PC-3 (cell line): ENCODE measurements at regions not wholly inside any gene's neighbourhood (a gene's known extent, or its start where the extent isn't known, plus 50 kb on each side); places are given as distances from the start of the nearest gene placed in this dataset.

Experiments used
- ATAC-seq: fragments of 200-7000 bp; cut with Tn5 transposase; 2 replicates; pipeline ENCODE4 v1.9.1; 2020; ENCODE audit warnings: mild to moderate bottlenecking, moderate library complexity
- BruUV-seq: library from RNA; stranded (reverse); fragments of 400-500 nt; replicated peaks from 2 replicates; lab custom pipeline; 2021; lab: Mats Ljungman, UMichigan
- CTCF ChIA-PET: fragments of 300-600 bp; sonication (Branson Sonifier 250); formaldehyde crosslinking; loops from one replicate; lab custom pipeline; 2022; ENCODE audit warnings: antibody characterized with exemption; lab: Charles Lee
- POLR2A ChIA-PET: fragments of 300-600 bp; sonication (Branson Sonifier 250); formaldehyde crosslinking; loops from one replicate; lab custom pipeline; 2022; ENCODE audit warnings: antibody characterized with exemption; ENCODE audit not compliant: unreplicated experiment; lab: Charles Lee
- DNase-seq: peaks from one replicate; pipeline ENCODE4 v3.0.0-alpha.2; 2015
- H2AFZ ChIP-seq: fragments of 300-600 bp; sonication (generic); 2 replicates; pipeline ENCODE4 v1.6.0; 2016; ENCODE audit warnings: antibody characterized with exemption, low read length
- H3F3A ChIP-seq: fragments of 300-600 bp; sonication (generic); one replicate; pipeline ENCODE4 v1.6.0; 2017; ENCODE audit warnings: antibody characterized with exemption, low read length, control low read depth, mild to moderate bottlenecking; ENCODE audit not compliant: unreplicated experiment
- H3K27ac ChIP-seq: fragments of 300-600 bp; sonication (generic); 2 replicates; pipeline ENCODE4 v1.5.1; 2016; ENCODE audit warnings: mild to moderate bottlenecking, low read length
- H3K27me3 ChIP-seq: fragments of 300-600 bp; sonication (generic); 2 replicates; pipeline ENCODE4 v1.6.1; 2016; ENCODE audit warnings: low read length, mixed read lengths
- H3K36me3 ChIP-seq: fragments of 300-600 bp; sonication (generic); 2 replicates; pipeline ENCODE4 v1.6.1; 2016; ENCODE audit warnings: low read depth, mixed run types, low read length, mixed read lengths
- H3K4me1 ChIP-seq: fragments of 300-600 bp; sonication (generic); 2 replicates; pipeline ENCODE4 v1.5.1; 2016; ENCODE audit warnings: low read length; ENCODE audit not compliant: insufficient read depth
- H3K4me2 ChIP-seq: fragments of 300-600 bp; sonication (generic); 2 replicates; pipeline ENCODE4 v1.6.0; 2016; ENCODE audit warnings: low read length
- H3K4me3 ChIP-seq: fragments of 300-600 bp; sonication (generic); 2 replicates; pipeline ENCODE4 v1.5.1; 2016; ENCODE audit warnings: mild to moderate bottlenecking, low read length, mixed read lengths
- H3K79me2 ChIP-seq: fragments of 300-600 bp; sonication (generic); 2 replicates; pipeline ENCODE4 v1.6.1; 2017; ENCODE audit warnings: low read length, mixed read lengths
- H3K9ac ChIP-seq: fragments of 300-600 bp; sonication (generic); 2 replicates; pipeline ENCODE4 v1.6.0; 2016; ENCODE audit warnings: mild to moderate bottlenecking, low read length
- H3K9me2 ChIP-seq: fragments of 300-600 bp; sonication (generic); replicated peaks from 2 replicates; pipeline ENCODE4 v1.6.1; 2016; ENCODE audit warnings: mixed run types, low read length, mixed read lengths
- H3K9me3 ChIP-seq: fragments of 300-600 bp; sonication (generic); 2 replicates; pipeline ENCODE4 v1.6.1; 2016; ENCODE audit warnings: low read length, mixed read lengths
- H4K20me1 ChIP-seq: fragments of 300-600 bp; sonication (generic); 2 replicates; pipeline ENCODE4 v1.6.1; 2016; ENCODE audit warnings: low read length, mixed read lengths
- EZH2 ChIP-seq: fragments of 300-600 bp; sonication (generic); IDR thresholded peaks from one replicate; pipeline ENCODE4 v1.6.1; 2017; ENCODE audit warnings: antibody characterized with exemption, mild to moderate bottlenecking, low read length; ENCODE audit not compliant: unreplicated experiment
- EZH2phosphoT487 ChIP-seq: fragments of 300-600 bp; sonication (generic); IDR thresholded peaks from 2 replicates; pipeline ENCODE4 v1.6.1; 2018; ENCODE audit warnings: mild to moderate bottlenecking, antibody characterized with exemption, low read length, borderline replicate concordance
- intact Hi-C: fragments of 100-400 bp; cut with micrococcal nuclease; formaldehyde crosslinking; loops from 2 replicates; pipeline ENCODE4 v1.9.0; 2023
- TF ChIP-seq, protein P1 (sequence below): fragments of 300-600 bp; sonication (generic); conservative IDR thresholded peaks from 2 replicates; pipeline ENCODE4 v1.5.1; 2017; ENCODE audit warnings: antibody characterized with exemption, low read depth, mild to moderate bottlenecking, low read length

DNA sequence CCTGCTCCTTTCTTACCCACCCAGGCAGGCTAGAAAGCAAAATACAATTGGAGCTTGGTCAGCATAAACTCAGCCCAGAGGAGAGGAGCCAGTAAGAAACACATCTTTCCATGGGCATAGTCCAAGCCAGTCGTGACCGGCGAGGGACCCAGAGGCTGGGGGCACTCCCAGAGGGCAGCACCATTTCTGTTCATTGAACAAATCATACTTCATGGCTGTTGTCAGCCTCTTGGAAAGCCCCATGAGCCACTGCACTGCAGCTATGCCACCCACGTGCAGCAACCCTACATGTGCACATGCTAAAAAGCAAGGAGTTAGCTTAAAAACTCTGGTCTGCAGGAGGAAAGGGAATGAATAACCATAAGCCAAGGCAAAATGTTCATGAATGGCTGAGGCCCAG lies 90.0 kb upstream of the CDKN3 start:
- Histone ChIP-seq H3K9me3 (no peaks in the 10 kb centered on the region), H3K27me3 (no peaks in the 10 kb centered on the region), H3F3A (no peaks in the 10 kb centered on the region), H3K79me2 (no peaks in the 10 kb centered on the region), H3K9ac (no peak overlapping the region), H3K4me1 (peaks cover 34% of the 10 kb centered on the region), H3K36me3 (no peaks in the 10 kb centered on the region), H3K4me2 (no peak overlapping the region), H2AFZ (no peak overlapping the region), H3K9me2 (0 out of 2 replicates have a peak, but pooled peaks cover 6% of the 10 kb centered on the region), H3K4me3 (no peak overlapping the region), H3K27ac (no peak overlapping the region), H4K20me1 (no peaks in the 10 kb centered on the region)
- no peak for TF ChIP-seq EZH2phosphoT487
- TF ChIP-seq, protein P1, sequence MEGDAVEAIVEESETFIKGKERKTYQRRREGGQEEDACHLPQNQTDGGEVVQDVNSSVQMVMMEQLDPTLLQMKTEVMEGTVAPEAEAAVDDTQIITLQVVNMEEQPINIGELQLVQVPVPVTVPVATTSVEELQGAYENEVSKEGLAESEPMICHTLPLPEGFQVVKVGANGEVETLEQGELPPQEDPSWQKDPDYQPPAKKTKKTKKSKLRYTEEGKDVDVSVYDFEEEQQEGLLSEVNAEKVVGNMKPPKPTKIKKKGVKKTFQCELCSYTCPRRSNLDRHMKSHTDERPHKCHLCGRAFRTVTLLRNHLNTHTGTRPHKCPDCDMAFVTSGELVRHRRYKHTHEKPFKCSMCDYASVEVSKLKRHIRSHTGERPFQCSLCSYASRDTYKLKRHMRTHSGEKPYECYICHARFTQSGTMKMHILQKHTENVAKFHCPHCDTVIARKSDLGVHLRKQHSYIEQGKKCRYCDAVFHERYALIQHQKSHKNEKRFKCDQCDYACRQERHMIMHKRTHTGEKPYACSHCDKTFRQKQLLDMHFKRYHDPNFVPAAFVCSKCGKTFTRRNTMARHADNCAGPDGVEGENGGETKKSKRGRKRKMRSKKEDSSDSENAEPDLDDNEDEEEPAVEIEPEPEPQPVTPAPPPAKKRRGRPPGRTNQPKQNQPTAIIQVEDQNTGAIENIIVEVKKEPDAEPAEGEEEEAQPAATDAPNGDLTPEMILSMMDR: no peak
- TF ChIP-seq EZH2: no peak
- intact Hi-C loops: no loop called here
- BruUV-seq: no TSS peak
- ATAC-seq (no peak), DNase-seq (no peak)
- CTCF ChIA-PET: no interaction called here
- POLR2A ChIA-PET: no interaction called here

GRCh38 chr14:54309615-54310014 lies 87.2 kb upstream of the CDKN3 start:
- H4K20me1 ChIP-seq: no peaks in the 10 kb centered on the region
- peak overlapping the region; percentile 23 for H3K4me2 ChIP-seq
- DNase-seq (no peak), ATAC-seq (no peak)
- H3K4me1 ChIP-seq: peaks cover 53% of the 10 kb centered on the region
- H3K9me2 ChIP-seq: 0 out of 2 replicates have a peak, but pooled peaks cover 3% of the 10 kb centered on the region
- H3K9me3 ChIP-seq: no peaks in the 10 kb centered on the region
- peak overlapping the region; percentile 21; the same call in 1 of the 2 replicates for H3K27ac ChIP-seq
- peaks cover 15% of the 10 kb centered on the region for H3F3A ChIP-seq
- ChIA-PET CTCF (interaction anchor here (1.0 kb wide), 1 partner anchor 20 kb away, joined by 4 read pairs; no protein-coding TSS in a partner anchor), POLR2A (interaction anchor here (0.7 kb wide), 1 partner anchor 43 kb away, joined by 3 read pairs; no protein-coding TSS in a partner anchor)
- H3K9ac ChIP-seq: no peak overlapping the region
- H3K36me3 ChIP-seq: no peaks in the 10 kb centered on the region
- no peak overlapping the region for H3K4me3 ChIP-seq
- intact Hi-C loops: no loop called here
- no peaks in the 10 kb centered on the region for H3K79me2 ChIP-seq
- BruUV-seq: no TSS peak
- no peaks in the 10 kb centered on the region for H3K27me3 ChIP-seq
- no peak for TF ChIP-seq EZH2phosphoT487
- TF ChIP-seq, protein P1: no peak
- no peak for TF ChIP-seq EZH2
- H2AFZ ChIP-seq: peak overlapping the region; percentile 61

DNA sequence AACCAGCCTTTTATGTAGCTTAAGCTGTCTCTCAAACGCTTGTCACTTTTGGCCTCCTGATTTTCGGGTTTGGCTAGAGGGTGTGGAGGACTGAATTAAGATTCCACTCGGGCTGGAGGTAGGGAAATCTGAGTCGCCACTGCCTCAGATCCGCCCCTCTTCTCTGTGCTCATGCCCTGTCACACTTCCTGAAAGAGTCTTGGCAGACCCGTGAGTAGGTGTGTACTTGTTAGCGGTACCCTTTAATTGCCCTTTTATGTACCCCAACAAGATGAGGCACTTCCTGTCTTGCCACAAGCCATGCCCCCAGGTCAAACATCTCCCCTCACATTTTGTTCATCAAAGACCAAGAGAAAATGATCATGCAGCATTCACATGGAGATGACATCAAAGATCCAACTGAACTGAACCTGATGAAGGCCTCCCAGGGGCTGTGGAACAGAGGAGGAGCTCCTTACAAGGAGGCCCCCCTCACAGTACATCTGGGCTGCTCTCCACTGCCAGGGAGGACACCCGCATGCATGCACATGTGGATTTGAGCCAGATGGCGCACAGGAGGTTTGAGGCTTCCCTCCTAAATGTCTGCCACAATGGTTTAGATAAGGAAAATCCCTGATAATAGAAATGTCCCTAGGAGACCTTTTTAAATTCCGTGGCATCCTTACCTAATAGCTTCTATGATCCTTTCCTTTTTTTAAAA lies 86.5 kb upstream of the CDKN3 start:
- H3K4me3 ChIP-seq: no peak overlapping the region
- no peaks in the 10 kb centered on the region for H3K9me3 ChIP-seq
- ChIA-PET POLR2A (interaction anchor here (0.6 to 0.7 kb wide), 2 partner anchors 43 to 65 kb away, joined by 3 to 4 read pairs; no protein-coding TSS in a partner anchor), CTCF (interaction anchor here (0.5 to 1.0 kb wide), 2 partner anchors 19 to 133 kb away, joined by 3 to 4 read pairs; no protein-coding TSS in a partner anchor)
- no peaks in the 10 kb centered on the region for H4K20me1 ChIP-seq
- no peaks in the 10 kb centered on the region for H3K36me3 ChIP-seq
- no peaks in the 10 kb centered on the region for H3K27me3 ChIP-seq
- peak; percentile 23 for ATAC-seq
- no peaks in the 10 kb centered on the region for H3K79me2 ChIP-seq
- H3K9me2 ChIP-seq: no peaks in the 10 kb centered on the region
- DNase-seq: peak; percentile 78
- H3K4me1 ChIP-seq: peaks cover 53% of the 10 kb centered on the region
- peak overlapping the region; percentile 61 for H2AFZ ChIP-seq
- peaks cover 15% of the 10 kb centered on the region for H3F3A ChIP-seq
- H3K27ac ChIP-seq: peak overlapping the region; percentile 21
- TF ChIP-seq, protein P1: no peak
- no peak for TF ChIP-seq EZH2
- BruUV-seq: no TSS peak
- no peak overlapping the region for H3K9ac ChIP-seq
- intact Hi-C loops: no loop called here
- H3K4me2 ChIP-seq: peak overlapping the region; percentile 23
